Pancreas (tissue), 10 donors: ENCODE measurements at regions not wholly inside any gene's neighbourhood (a gene's known extent, or its start where the extent isn't known, plus 50 kb on each side); places are given as distances from the start of the nearest gene placed in this dataset.
"Not testable (repeated sequence)": the region's sequence is repeated elsewhere in the genome, so short reads cannot be mapped to it uniquely, and the experiment has no call there.

Source experiments
- ATAC-seq, 4 donors: fragments of 200-7000 bp; cut with Tn5 transposase; one replicate each; pipeline versions ENCODE4 v1.8.0 to v1.9.1; 2020; ENCODE audit warnings: mild to moderate bottlenecking in 4 of 4, moderate library complexity in 4 of 4
- DNase-seq, 6 donors: peaks; one replicate each; pipeline ENCODE4 v3.0.0-alpha.2; 2020
- FAIRE-seq: peaks from 2 replicates; lab custom pipeline; 2012; peaks lifted over from hg19 to GRCh38; lab: Jason Lieb, UNC
- H3K27ac ChIP-seq, 4 donors: fragments of 200-600 bp; sonication (generic); 1 replicate in 3 of 4; 2 replicates in 1 of 4; pipeline versions ENCODE4 v1.5.0 to v1.8.0; 2020
- H3K27me3 ChIP-seq, 4 donors: fragments of 200-600 bp; one replicate each; pipeline ENCODE4 v1.8.0; 2021
- H3K36me3 ChIP-seq, 3 donors: fragments of 200-600 bp; sonication (generic) in 1 of 3; one replicate each; pipeline versions ENCODE4 v1.5.0 to v1.8.0; 2020 to 2021
- H3K4me1 ChIP-seq, 3 donors: fragments of 200-600 bp; one replicate each; pipeline ENCODE4 v1.8.0; 2021
- H3K4me3 ChIP-seq, 4 donors: fragments of 200-600 bp; sonication (generic) in 2 of 4; one replicate each; pipeline versions ENCODE4 v1.5.0 to v1.8.0; 2020 to 2021
- H3K9me3 ChIP-seq, 4 donors: fragments of 200-600 bp; one replicate each; pipeline ENCODE4 v1.8.0; 2021
- CTCF ChIP-seq, 4 donors: fragments of 200-600 bp; sonication (generic) in 3 of 4; IDR thresholded peaks; one replicate each; pipeline versions ENCODE4 v1.5.0 to v1.8.0; 2021; ENCODE audit warnings: antibody characterized with exemption in 4 of 4
- WGBS, 2 donors: extraction: QIAGEN DNeasy Blood & Tissue Kit; methylation state at CpG; one replicate each; pipeline ENCODE4 v1.1.7; 2013; 5-methylcytosine and 5-hydroxymethylcytosine counted together
- intact Hi-C, 3 donors: fragments of 100-400 bp; cut with DNase I; formaldehyde crosslinking; loops; one replicate each; pipeline versions ENCODE4 v1.11.1 to v1.14.2; 2022
- donor health status: healthy with polysubstance abuse.
- donor health status: DM: no; HTN: no; CAD: no; lungs with moderate emphysema.
- donor health status: DM: no; HTN: no; CAD: no.
- donor health status: control.
- donor health status: control.
- donor health status: Bipolar disorder and iron deficiency.
- donor health status: DM: yes; HTN: yes; CAD: no.
- donor health status: DM: no; HTN: no; CAD: no.
- donor health status: DM: no; HTN: no; CAD: no.
- donor health status: DM: yes; HTN: yes; CAD: no.

GRCh38 chr11:134956450-134957210 is 544.6 kb upstream of the B3GAT1 start:
- H3K27ac ChIP-seq = no peak overlapping the region
- H3K4me3 ChIP-seq = no peak overlapping the region
- H3K4me1 ChIP-seq = no peaks in the 10 kb centered on the region
- H3K9me3 ChIP-seq = no peaks in the 10 kb centered on the region
- no peak for ATAC-seq
- DNase-seq = no peak
- no peaks in the 10 kb centered on the region for H3K36me3 ChIP-seq
- no peak for FAIRE-seq
- intact Hi-C loops = no loop called here
- 70 to 76% methylated on average over 13 of the region's 13 CpGs for WGBS, 2 donors
- no peak for TF ChIP-seq CTCF (IDR thresholded peaks at IDR 0.05)
- H3K27me3 ChIP-seq = no peaks in the 10 kb centered on the region

GRCh38 chr11:134955970-134956369 is 543.9 kb upstream of the B3GAT1 start:
- ATAC-seq, H3K9me3 ChIP-seq, DNase-seq, FAIRE-seq, H3K36me3 ChIP-seq, H3K27ac ChIP-seq, H3K27me3 ChIP-seq, intact Hi-C loops, H3K4me1 ChIP-seq, H3K4me3 ChIP-seq: not testable (repeated sequence)
- 45 to 59% methylated on average over 4 of the region's 4 CpGs for WGBS, 2 donors

- FAIRE-seq (no peak), ATAC-seq (no peak), DNase-seq (no peak)
- Histone ChIP-seq H3K4me3 (no peak overlapping the region), H3K36me3 (no peaks in the 10 kb centered on the region), H3K27me3 (no peaks in the 10 kb centered on the region), H3K4me1 (no peaks in the 10 kb centered on the region), H3K9me3 (no peaks in the 10 kb centered on the region), H3K27ac (no peak overlapping the region)
- intact Hi-C loops = no loop called here
- no peak for TF ChIP-seq CTCF (IDR thresholded peaks at IDR 0.05)
- WGBS, 2 donors = 73 to 87% methylated on average over 9 of the region's 9 CpGs
Observed at GRCh38 chr11:134955281-134955680, 543.2 kb upstream of the B3GAT1 start.

GRCh38 chr11:134954456-134954855 is 542.4 kb upstream of the B3GAT1 start:
- FAIRE-seq, H3K4me3 ChIP-seq, intact Hi-C loops, H3K27me3 ChIP-seq, H3K9me3 ChIP-seq, ATAC-seq, H3K4me1 ChIP-seq, DNase-seq, H3K36me3 ChIP-seq, H3K27ac ChIP-seq: not testable (repeated sequence)
- WGBS, 2 donors = 66 to 69% methylated on average over 4 of the region's 4 CpGs

GRCh38 chr11:134953417-134953970 is 541.5 kb upstream of the B3GAT1 start:
- H3K36me3 ChIP-seq, FAIRE-seq: not testable (repeated sequence)
- WGBS, 2 donors = 73 to 82% methylated on average over 2 of the region's 2 CpGs

GRCh38 chr11:134951305-134951700 is 539.3 kb upstream of the B3GAT1 start:
- no peak for TF ChIP-seq CTCF (IDR thresholded peaks at IDR 0.05)
- WGBS, 2 donors = 49 to 50% methylated on average over 6 of the region's 6 CpGs
- H3K27ac ChIP-seq = no peak overlapping the region
- intact Hi-C loops = no loop called here
- peak in 3 of 4 donors; percentile 49 to 79 (median 51) for ATAC-seq
- FAIRE-seq = no peak
- no peak for DNase-seq
- H3K9me3 ChIP-seq = no peaks in the 10 kb centered on the region
- H3K4me3 ChIP-seq = no peak overlapping the region
- H3K27me3 ChIP-seq = no peaks in the 10 kb centered on the region
- H3K4me1 ChIP-seq = no peaks in the 10 kb centered on the region
- H3K36me3 ChIP-seq = no peaks in the 10 kb centered on the region

More at GRCh38 chr11:134953417-134953970, 541.5 kb upstream of the B3GAT1 start:
- H3K27ac ChIP-seq, H3K4me1 ChIP-seq, DNase-seq, intact Hi-C loops, H3K9me3 ChIP-seq, H3K27me3 ChIP-seq, ATAC-seq, H3K4me3 ChIP-seq: not testable (repeated sequence)
